ENCODE measurements at regions not wholly inside any gene's neighbourhood (a gene's known extent, or its start where the extent isn't known, plus 50 kb on each side); places are given as distances from the start of the nearest gene placed in this dataset.

DNA sequence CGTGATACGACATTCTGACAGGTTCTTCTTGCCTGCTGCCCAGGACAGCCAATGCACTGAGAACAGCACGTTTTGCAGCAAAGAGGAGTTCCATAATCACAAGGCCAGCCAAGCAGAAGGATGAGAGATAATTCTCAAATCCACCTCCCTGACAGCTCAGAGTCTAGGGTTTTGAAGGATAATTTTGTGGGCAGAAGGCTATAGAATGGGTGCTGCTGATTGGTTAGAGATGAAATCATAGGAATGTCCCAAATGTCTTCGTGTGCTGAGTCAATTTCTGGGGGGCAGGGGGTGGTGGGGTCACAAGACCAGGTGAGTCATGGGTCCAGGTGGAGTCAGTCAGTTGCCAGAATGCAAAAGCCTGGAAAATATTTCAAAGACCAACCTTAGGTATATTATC is 175.5 kb upstream of the SLC30A5 start:
- H3K27ac ChIP-seq (ENCODE audit: low read depth, low read length, poor library complexity, severe bottlenecking), result no peak overlapping the region
- no peaks in the 10 kb centered on the region for H4K20me1 ChIP-seq (ENCODE audit: insufficient read depth, low read length)
- no peaks in the 10 kb centered on the region for H3K9me3 ChIP-seq (ENCODE audit: low read length)
- H3K9me2 ChIP-seq (ENCODE audit: insufficient read depth, low read length), result no peaks in the 10 kb centered on the region
- TF ChIP-seq, protein P1, sequence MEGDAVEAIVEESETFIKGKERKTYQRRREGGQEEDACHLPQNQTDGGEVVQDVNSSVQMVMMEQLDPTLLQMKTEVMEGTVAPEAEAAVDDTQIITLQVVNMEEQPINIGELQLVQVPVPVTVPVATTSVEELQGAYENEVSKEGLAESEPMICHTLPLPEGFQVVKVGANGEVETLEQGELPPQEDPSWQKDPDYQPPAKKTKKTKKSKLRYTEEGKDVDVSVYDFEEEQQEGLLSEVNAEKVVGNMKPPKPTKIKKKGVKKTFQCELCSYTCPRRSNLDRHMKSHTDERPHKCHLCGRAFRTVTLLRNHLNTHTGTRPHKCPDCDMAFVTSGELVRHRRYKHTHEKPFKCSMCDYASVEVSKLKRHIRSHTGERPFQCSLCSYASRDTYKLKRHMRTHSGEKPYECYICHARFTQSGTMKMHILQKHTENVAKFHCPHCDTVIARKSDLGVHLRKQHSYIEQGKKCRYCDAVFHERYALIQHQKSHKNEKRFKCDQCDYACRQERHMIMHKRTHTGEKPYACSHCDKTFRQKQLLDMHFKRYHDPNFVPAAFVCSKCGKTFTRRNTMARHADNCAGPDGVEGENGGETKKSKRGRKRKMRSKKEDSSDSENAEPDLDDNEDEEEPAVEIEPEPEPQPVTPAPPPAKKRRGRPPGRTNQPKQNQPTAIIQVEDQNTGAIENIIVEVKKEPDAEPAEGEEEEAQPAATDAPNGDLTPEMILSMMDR (conservative IDR thresholded peaks at IDR 0.05; ENCODE audit: low read length), result no peak
- no peak for TF ChIP-seq EZH2phosphoT487 (IDR thresholded peaks at IDR 0.05; ENCODE audit: borderline replicate concordance, low read depth, low read length)
- no peaks in the 10 kb centered on the region for H3K36me3 ChIP-seq (ENCODE audit: insufficient read depth, low read length)
- no peaks in the 10 kb centered on the region for H3K4me1 ChIP-seq (ENCODE audit: insufficient read depth, low read length, poor library complexity, severe bottlenecking)
- H3K79me2 ChIP-seq (ENCODE audit: insufficient read depth, low read depth, low read length), result no peaks in the 10 kb centered on the region
- ChIA-PET POLR2A (no interaction called here), CTCF (ENCODE audit: unreplicated experiment) (no interaction called here)
- no peak overlapping the region for H3K4me2 ChIP-seq (ENCODE audit: low read length)
- intact Hi-C loops (cut with micrococcal nuclease; ENCODE audit: unreplicated experiment), result no loop called here
- H3K4me3 ChIP-seq (ENCODE audit: low read depth, low read length, poor library complexity, severe bottlenecking), result no peak overlapping the region
- no peak overlapping the region for H2AFZ ChIP-seq (ENCODE audit: low read length)
- DNase-seq (ENCODE audit: low spot score), result no peak
- no TSS peak for BruUV-seq (replicated peaks)

DNA sequence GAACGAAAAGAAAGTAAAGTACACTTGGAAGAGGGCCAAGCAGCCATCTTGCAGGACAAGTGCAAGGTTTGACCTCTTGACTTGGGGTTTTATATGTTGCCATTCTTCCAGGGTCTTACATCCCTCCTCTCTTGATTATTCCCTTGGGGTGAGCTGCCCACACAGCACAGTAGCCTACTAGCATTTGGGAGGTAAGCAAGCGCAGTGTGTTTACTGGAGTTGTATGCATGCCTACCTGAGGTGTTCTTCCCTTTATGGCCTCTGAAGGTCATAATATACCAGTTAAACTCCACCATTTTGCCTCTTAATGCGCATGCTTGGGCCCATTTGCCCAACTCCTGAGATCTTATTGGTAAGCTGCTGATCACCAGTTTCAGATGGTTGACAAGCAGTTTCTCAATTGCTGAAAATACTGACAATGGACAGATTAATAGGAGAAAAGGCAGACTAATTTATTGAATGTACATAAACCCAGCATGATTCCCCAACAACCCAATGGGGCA is 173.8 kb upstream of the SLC30A5 start:
- intact Hi-C loops (cut with micrococcal nuclease; ENCODE audit: unreplicated experiment), result no loop called here
- H4K20me1 ChIP-seq (ENCODE audit: insufficient read depth, low read length), result no peaks in the 10 kb centered on the region
- POLR2A ChIA-PET, result no interaction called here

DNA sequence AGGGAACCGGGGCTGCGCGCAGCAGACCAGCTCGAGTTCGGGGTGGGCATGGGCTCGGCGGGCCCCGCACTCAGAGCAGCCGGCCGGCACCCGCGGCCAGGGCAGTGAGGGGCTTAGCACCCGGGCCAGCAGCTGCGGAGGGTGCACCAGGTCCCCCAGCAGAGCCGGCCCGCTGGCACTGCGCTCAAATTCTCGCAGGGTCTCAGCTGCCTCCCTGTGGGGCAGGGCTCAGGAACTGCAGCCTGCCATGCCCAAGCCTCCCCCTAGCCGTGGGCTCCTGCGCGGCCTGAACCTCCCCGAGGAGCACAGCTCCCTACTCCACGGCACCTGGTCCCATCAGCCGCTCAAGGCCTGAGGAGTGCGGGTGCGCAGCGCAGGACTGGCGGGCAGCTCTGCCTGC is 172.9 kb upstream of the SLC30A5 start:
- BruUV-seq (replicated peaks), result no TSS peak
- H3K4me3 ChIP-seq (ENCODE audit: low read depth, low read length, poor library complexity, severe bottlenecking), result no peak overlapping the region
- H3K4me1 ChIP-seq (ENCODE audit: insufficient read depth, low read length, poor library complexity, severe bottlenecking), result no peaks in the 10 kb centered on the region
- no peak overlapping the region for H3K27ac ChIP-seq (ENCODE audit: low read depth, low read length, poor library complexity, severe bottlenecking)
- no peaks in the 10 kb centered on the region for H3K9me2 ChIP-seq (ENCODE audit: insufficient read depth, low read length)
- no peak overlapping the region for H3K4me2 ChIP-seq (ENCODE audit: low read length)
- H4K20me1 ChIP-seq (ENCODE audit: insufficient read depth, low read length), result no peaks in the 10 kb centered on the region
- intact Hi-C loops (cut with micrococcal nuclease; ENCODE audit: unreplicated experiment), result no loop called here
- TF ChIP-seq EZH2phosphoT487 (IDR thresholded peaks at IDR 0.05; ENCODE audit: borderline replicate concordance, low read depth, low read length), result no peak
- TF ChIP-seq, protein P1 (conservative IDR thresholded peaks at IDR 0.05; ENCODE audit: low read length), result no peak
- no peaks in the 10 kb centered on the region for H3K36me3 ChIP-seq (ENCODE audit: insufficient read depth, low read length)
- no peak for DNase-seq (ENCODE audit: low spot score)
- no peaks in the 10 kb centered on the region for H3K9me3 ChIP-seq (ENCODE audit: low read length)
- no peak overlapping the region for H2AFZ ChIP-seq (ENCODE audit: low read length)
- POLR2A ChIA-PET, result interaction anchor here (0.6 kb wide), 1 partner anchor 1330 kb away, joined by 3 read pairs; no protein-coding TSS in a partner anchor
- CTCF ChIA-PET (ENCODE audit: unreplicated experiment), result no interaction called here
- H3K79me2 ChIP-seq (ENCODE audit: insufficient read depth, low read depth, low read length), result no peaks in the 10 kb centered on the region

More for the DNA sequence above, 173.8 kb upstream of the SLC30A5 start:
- Histone ChIP-seq H3K9me3 (ENCODE audit: low read length) (no peaks in the 10 kb centered on the region), H3K79me2 (ENCODE audit: insufficient read depth, low read depth, low read length) (no peaks in the 10 kb centered on the region), H3K4me3 (ENCODE audit: low read depth, low read length, poor library complexity, severe bottlenecking) (no peak overlapping the region), H3K9me2 (ENCODE audit: insufficient read depth, low read length) (no peaks in the 10 kb centered on the region), H2AFZ (ENCODE audit: low read length) (no peak overlapping the region), H3K27ac (ENCODE audit: low read depth, low read length, poor library complexity, severe bottlenecking) (no peak overlapping the region), H3K4me1 (ENCODE audit: insufficient read depth, low read length, poor library complexity, severe bottlenecking) (no peaks in the 10 kb centered on the region), H3K36me3 (ENCODE audit: insufficient read depth, low read length) (no peaks in the 10 kb centered on the region), H3K4me2 (ENCODE audit: low read length) (no peak overlapping the region)
- CTCF ChIA-PET (ENCODE audit: unreplicated experiment), result no interaction called here
- DNase-seq (ENCODE audit: low spot score), result no peak
- TF ChIP-seq, protein P1 (conservative IDR thresholded peaks at IDR 0.05; ENCODE audit: low read length), result no peak
- no peak for TF ChIP-seq EZH2phosphoT487 (IDR thresholded peaks at IDR 0.05; ENCODE audit: borderline replicate concordance, low read depth, low read length)
- no TSS peak for BruUV-seq (replicated peaks)
